Osteoblast (primary cell): ENCODE measurements at regions not wholly inside any gene's neighbourhood (a gene's known extent, or its start where the extent isn't known, plus 50 kb on each side); places are given as distances from the start of the nearest gene placed in this dataset.

Experiments
- DNase-seq: peaks from one replicate; pipeline ENCODE4 v3.0.0; 2011; ENCODE audit warnings: low spot score, mixed read lengths; ENCODE audit not compliant: insufficient read length; ENCODE audit errors: missing footprints
- H2AFZ ChIP-seq: 2 replicates; pipeline ENCODE4 v1.6.0; 2011; ENCODE audit warnings: mild to moderate bottlenecking, low read length
- H3K27ac ChIP-seq: 2 replicates; pipeline ENCODE4 v1.5.1; 2011; ENCODE audit warnings: mild to moderate bottlenecking, low read depth, low read length, moderate library complexity
- H3K27me3 ChIP-seq: 2 replicates; pipeline ENCODE4 v1.6.0; 2012; ENCODE audit warnings: mild to moderate bottlenecking, control low read depth, inconsistent platforms, low read length, moderate library complexity; ENCODE audit not compliant: insufficient read depth
- H3K36me3 ChIP-seq: 2 replicates; pipeline ENCODE4 v1.5.1; 2011; ENCODE audit warnings: mild to moderate bottlenecking, low read length, control low read depth, moderate library complexity; ENCODE audit not compliant: insufficient read depth
- H3K4me1 ChIP-seq: 2 replicates; pipeline ENCODE4 v1.5.1; 2011; ENCODE audit warnings: mild to moderate bottlenecking, low read length, control low read depth, moderate library complexity; ENCODE audit not compliant: insufficient read depth
- H3K4me2 ChIP-seq: 2 replicates; pipeline ENCODE4 v1.6.0; 2011; ENCODE audit warnings: mild to moderate bottlenecking, low read length; ENCODE audit not compliant: insufficient read depth
- H3K4me3 ChIP-seq: fragments of 200-600 bp; sonication (generic); 3 replicates; pipeline ENCODE4 v1.5.1; 2012; ENCODE audit warnings: mild to moderate bottlenecking, low read length, inconsistent platforms; ENCODE audit not compliant: insufficient read depth
- H3K79me2 ChIP-seq: 2 replicates; pipeline ENCODE4 v1.6.0; 2012; ENCODE audit warnings: mild to moderate bottlenecking, low read length, control low read depth, inconsistent platforms; ENCODE audit not compliant: insufficient read depth
- H3K9me3 ChIP-seq: 2 replicates; pipeline ENCODE4 v1.5.1; 2011; ENCODE audit warnings: low read depth, low read length, control low read depth
- H4K20me1 ChIP-seq: 2 replicates; pipeline ENCODE4 v1.6.0; 2012; ENCODE audit warnings: mild to moderate bottlenecking, low read length, control low read depth; ENCODE audit not compliant: insufficient read depth
- TF ChIP-seq, protein P1 (sequence below): IDR thresholded peaks from 2 replicates; pipeline ENCODE4 v1.5.1; 2011; ENCODE audit warnings: mild to moderate bottlenecking, low read depth, low read length, moderate library complexity; ENCODE audit errors: extremely low read depth

DNA sequence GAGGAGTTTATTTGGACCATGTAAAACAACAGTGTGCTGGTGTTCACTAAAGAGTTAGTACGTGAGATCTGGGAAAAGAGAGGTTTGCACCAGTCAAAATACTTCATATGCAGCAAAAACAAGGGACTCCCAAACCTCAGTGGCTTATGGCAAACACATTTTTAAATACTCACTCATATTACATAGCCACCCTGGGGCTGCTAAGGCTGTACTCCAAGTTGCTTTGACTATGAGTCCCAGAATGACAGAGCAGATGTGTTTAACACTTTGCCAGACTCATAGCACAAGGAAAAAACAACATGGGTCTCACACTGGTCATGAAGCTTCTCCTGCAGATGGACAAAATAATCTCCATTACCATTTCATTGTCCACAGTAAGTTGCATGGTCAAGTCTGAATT lies 202.8 kb upstream of the GRIA4 start:
- Histone ChIP-seq H3K36me3 (no peaks in the 10 kb centered on the region), H3K27ac (no peak overlapping the region), H3K4me3 (no peak overlapping the region), H3K79me2 (no peaks in the 10 kb centered on the region), H3K4me2 (no peak overlapping the region), H3K4me1 (no peaks in the 10 kb centered on the region), H4K20me1 (no peaks in the 10 kb centered on the region), H3K27me3 (no peaks in the 10 kb centered on the region), H3K9me3 (no peaks in the 10 kb centered on the region), H2AFZ (no peak overlapping the region)
- DNase-seq, result no peak
- TF ChIP-seq, protein P1, sequence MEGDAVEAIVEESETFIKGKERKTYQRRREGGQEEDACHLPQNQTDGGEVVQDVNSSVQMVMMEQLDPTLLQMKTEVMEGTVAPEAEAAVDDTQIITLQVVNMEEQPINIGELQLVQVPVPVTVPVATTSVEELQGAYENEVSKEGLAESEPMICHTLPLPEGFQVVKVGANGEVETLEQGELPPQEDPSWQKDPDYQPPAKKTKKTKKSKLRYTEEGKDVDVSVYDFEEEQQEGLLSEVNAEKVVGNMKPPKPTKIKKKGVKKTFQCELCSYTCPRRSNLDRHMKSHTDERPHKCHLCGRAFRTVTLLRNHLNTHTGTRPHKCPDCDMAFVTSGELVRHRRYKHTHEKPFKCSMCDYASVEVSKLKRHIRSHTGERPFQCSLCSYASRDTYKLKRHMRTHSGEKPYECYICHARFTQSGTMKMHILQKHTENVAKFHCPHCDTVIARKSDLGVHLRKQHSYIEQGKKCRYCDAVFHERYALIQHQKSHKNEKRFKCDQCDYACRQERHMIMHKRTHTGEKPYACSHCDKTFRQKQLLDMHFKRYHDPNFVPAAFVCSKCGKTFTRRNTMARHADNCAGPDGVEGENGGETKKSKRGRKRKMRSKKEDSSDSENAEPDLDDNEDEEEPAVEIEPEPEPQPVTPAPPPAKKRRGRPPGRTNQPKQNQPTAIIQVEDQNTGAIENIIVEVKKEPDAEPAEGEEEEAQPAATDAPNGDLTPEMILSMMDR, result no peak

- TF ChIP-seq, protein P1, result no peak
- Histone ChIP-seq H3K27me3 (no peaks in the 10 kb centered on the region), H3K4me2 (no peak overlapping the region), H3K27ac (no peak overlapping the region), H3K9me3 (no peaks in the 10 kb centered on the region), H4K20me1 (no peaks in the 10 kb centered on the region), H2AFZ (no peak overlapping the region), H3K36me3 (no peaks in the 10 kb centered on the region), H3K4me3 (no peak overlapping the region), H3K79me2 (no peaks in the 10 kb centered on the region), H3K4me1 (no peaks in the 10 kb centered on the region)
- DNase-seq, result no peak
These were observed 208.5 kb upstream of the GRIA4 start for GRCh38 chr11:105401269-105401809.

DNA sequence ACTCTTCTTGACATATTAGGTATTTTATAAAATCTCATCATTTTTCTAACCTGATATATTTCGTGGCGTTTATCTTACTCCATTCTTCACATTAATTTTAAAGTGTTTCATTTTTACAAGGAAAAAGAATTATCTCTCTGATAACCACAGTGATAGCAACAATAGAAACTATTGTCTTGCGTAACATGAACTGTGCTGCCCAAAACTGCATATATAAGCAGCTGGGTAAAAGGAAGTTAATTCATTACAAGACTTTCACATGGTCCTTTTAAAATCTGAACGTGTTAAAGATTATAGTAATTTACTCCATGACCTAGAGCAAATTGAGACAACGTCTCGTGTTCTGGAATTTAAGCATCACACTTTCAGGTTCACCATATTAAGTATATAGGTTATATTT lies 210.4 kb upstream of the GRIA4 start:
- H4K20me1 ChIP-seq, result no peaks in the 10 kb centered on the region
- H3K4me1 ChIP-seq, result no peaks in the 10 kb centered on the region
- no peaks in the 10 kb centered on the region for H3K36me3 ChIP-seq
- no peak overlapping the region for H2AFZ ChIP-seq
- no peaks in the 10 kb centered on the region for H3K9me3 ChIP-seq
- no peak overlapping the region for H3K4me2 ChIP-seq
- H3K4me3 ChIP-seq, result no peak overlapping the region
- no peaks in the 10 kb centered on the region for H3K27me3 ChIP-seq
- no peak overlapping the region for H3K27ac ChIP-seq
- H3K79me2 ChIP-seq, result no peaks in the 10 kb centered on the region
- DNase-seq, result no peak
- TF ChIP-seq, protein P1, result no peak

DNA sequence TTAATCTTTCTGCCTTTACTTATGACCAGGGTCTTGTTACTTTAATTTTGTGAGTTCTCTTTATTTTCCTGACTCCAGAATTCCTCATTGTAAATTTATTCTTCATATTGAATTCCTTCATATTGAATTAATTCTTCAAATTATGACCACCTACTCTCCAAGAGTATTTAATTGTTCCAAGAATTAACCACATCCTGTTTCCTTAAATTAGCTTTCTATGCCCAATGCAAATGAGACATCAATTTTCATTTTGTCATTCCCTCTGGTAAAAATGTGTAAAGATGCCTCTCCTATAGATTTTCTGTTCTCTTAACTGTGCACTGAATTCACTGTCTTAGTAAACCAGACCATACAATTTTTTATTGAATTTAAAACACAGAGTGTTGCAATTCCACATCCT lies 211.2 kb upstream of the GRIA4 start:
- H3K79me2 ChIP-seq, result no peaks in the 10 kb centered on the region
- no peak for DNase-seq
- no peaks in the 10 kb centered on the region for H4K20me1 ChIP-seq
- H3K27ac ChIP-seq, result no peak overlapping the region
- TF ChIP-seq, protein P1, result no peak
- H3K9me3 ChIP-seq, result no peaks in the 10 kb centered on the region
- no peaks in the 10 kb centered on the region for H3K36me3 ChIP-seq
- no peaks in the 10 kb centered on the region for H3K27me3 ChIP-seq
- H3K4me2 ChIP-seq, result no peak overlapping the region
- no peak overlapping the region for H3K4me3 ChIP-seq
- no peak overlapping the region for H2AFZ ChIP-seq
- H3K4me1 ChIP-seq, result no peaks in the 10 kb centered on the region
